AG04450 (cell line): ENCODE measurements at regions not wholly inside any gene's neighbourhood (a gene's known extent, or its start where the extent isn't known, plus 50 kb on each side); places are given as distances from the start of the nearest gene placed in this dataset.

Experiments
- CTCF ChIA-PET: fragments of 300-600, 350-600 bp; formaldehyde crosslinking; extraction: SDS; loops from one replicate; lab custom pipeline; 2022; ENCODE audit warnings: antibody characterized with exemption, inconsistent platforms; lab: Charles Lee
- POLR2A ChIA-PET: fragments of 350-600 bp; formaldehyde crosslinking; extraction: SDS; loops from one replicate; lab custom pipeline; 2021; ENCODE audit warnings: antibody characterized with exemption, inconsistent platforms; lab: Yijun Ruan, JAX
- DNase-seq: peaks from one replicate; pipeline ENCODE4 v3.0.0-alpha.2; 2011; ENCODE audit warnings: low read depth, low spot score
- H3K27ac ChIP-seq: one replicate; pipeline ENCODE4 v1.5.1; 2012; ENCODE audit warnings: low read depth, low read length, control low read depth
- H3K27me3 ChIP-seq: one replicate; pipeline ENCODE4 v1.6.0; 2012; ENCODE audit warnings: low read length; ENCODE audit not compliant: control insufficient read depth, insufficient read depth
- H3K4me3 ChIP-seq: 2 replicates; pipeline ENCODE4 v1.5.1; 2011; ENCODE audit warnings: mild to moderate bottlenecking, low read depth, low read length, control low read depth
- H3K9me3 ChIP-seq: 2 replicates; pipeline ENCODE4 v1.5.1; 2012; ENCODE audit warnings: low read length; ENCODE audit not compliant: control insufficient read depth, insufficient read depth
- CTCF ChIP-seq: IDR thresholded peaks from 2 replicates; pipeline ENCODE4 v1.5.1; 2011; ENCODE audit warnings: low read depth, low read length, control low read depth, inconsistent platforms

GRCh38 chr11:29538339-29539036 is 478.3 kb downstream of the KCNA4 start:
- H3K27ac ChIP-seq: no peak overlapping the region
- H3K4me3 ChIP-seq: no peak overlapping the region
- ChIA-PET POLR2A (no interaction called here), CTCF (no interaction called here)
- DNase-seq: no peak
- H3K9me3 ChIP-seq: no peaks in the 10 kb centered on the region
- no peaks in the 10 kb centered on the region for H3K27me3 ChIP-seq
- no peak for TF ChIP-seq CTCF

- no peaks in the 10 kb centered on the region for H3K27me3 ChIP-seq
Measured at GRCh38 chr11:29534836-29535235, 482.0 kb downstream of the KCNA4 start.

GRCh38 chr11:29530961-29531360 is 485.9 kb downstream of the KCNA4 start:
- Histone ChIP-seq H3K27ac (no peak overlapping the region), H3K27me3 (no peaks in the 10 kb centered on the region), H3K9me3 (no peaks in the 10 kb centered on the region), H3K4me3 (no peak overlapping the region)
- no peak for TF ChIP-seq CTCF
- ChIA-PET POLR2A (no interaction called here), CTCF (no interaction called here)
- no peak for DNase-seq

More at GRCh38 chr11:29534836-29535235, 482.0 kb downstream of the KCNA4 start:
- no peak for DNase-seq
- no peak for TF ChIP-seq CTCF
- ChIA-PET CTCF (no interaction called here), POLR2A (no interaction called here)
- H3K9me3 ChIP-seq: no peaks in the 10 kb centered on the region
- no peak overlapping the region for H3K4me3 ChIP-seq
- H3K27ac ChIP-seq: no peak overlapping the region

- no peak overlapping the region for H3K4me3 ChIP-seq
- H3K27ac ChIP-seq: no peak overlapping the region
- H3K9me3 ChIP-seq: no peaks in the 10 kb centered on the region
- H3K27me3 ChIP-seq: no peaks in the 10 kb centered on the region
- DNase-seq: peak; percentile 4
- peak; percentile 51 for TF ChIP-seq CTCF
- ChIA-PET CTCF (interaction anchor here (0.6 kb wide), 1 partner anchor 53 kb away, joined by 3 read pairs; no protein-coding TSS in a partner anchor), POLR2A (no interaction called here)
Measured at GRCh38 chr11:29527391-29527936, 489.4 kb downstream of the KCNA4 start.

- H3K27me3 ChIP-seq: peaks cover 2% of the 10 kb centered on the region
- no peak overlapping the region for H3K4me3 ChIP-seq
- H3K27ac ChIP-seq: no peak overlapping the region
- H3K9me3 ChIP-seq: no peaks in the 10 kb centered on the region; the same call in 1 of the 2 replicates
- no peak for DNase-seq
- POLR2A ChIA-PET: no interaction called here
- CTCF ChIA-PET: no interaction called here
- TF ChIP-seq CTCF: no peak; the same call in 1 of the 2 replicates
Measured at GRCh38 chr11:29518389-29519174, 498.2 kb downstream of the KCNA4 start.
